A549 (cell line): ENCODE measurements at regions not wholly inside any gene's neighbourhood (a gene's known extent, or its start where the extent isn't known, plus 50 kb on each side); places are given as distances from the start of the nearest gene placed in this dataset.

Experiments
- ATAC-seq, 2 experiments: fragments of 200-7000 bp in 1 of 2; fragments of >200 bp in 1 of 2; cut with Nextera tagmentation in 1 of 2; cut with Tn5 transposase in 1 of 2; 3 replicates each; pipeline versions ENCODE4 v1.8.0 to v1.9.1; 2018 to 2020; ENCODE audit warnings: mild to moderate bottlenecking in 1 of 2, moderate library complexity in 1 of 2
- CTCF ChIA-PET: fragments of 300-600 bp; sonication (Branson Sonifier 250); formaldehyde crosslinking; extraction: SDS; loops from one replicate; lab custom pipeline; 2021; ENCODE audit warnings: antibody characterized with exemption, inconsistent platforms; lab: Yijun Ruan, JAX
- POLR2A ChIA-PET: fragments of 350-600 bp; formaldehyde crosslinking; extraction: SDS; loops from one replicate; lab custom pipeline; 2021; ENCODE audit warnings: antibody characterized with exemption, inconsistent platforms; lab: Yijun Ruan, JAX
- DNase-seq, 2 experiments: peaks; one replicate each; pipeline versions ENCODE4 v3.0.0 to v3.0.0-alpha.2; 2011 to 2016; ENCODE audit warnings: low read depth in 1 of 2, low spot score in 1 of 2
- FAIRE-seq: peaks from 2 replicates; lab custom pipeline; 2011; peaks lifted over from hg19 to GRCh38; lab: Jason Lieb, UNC
- H3K27ac ChIP-seq, 2 experiments: fragments of >200 bp; sonication (Bioruptor Twin); formaldehyde crosslinking; 3 replicates each; pipeline ENCODE4 v1.5.1; 2016 to 2017
- H3K4me1 ChIP-seq: fragments of >200 bp; sonication (Bioruptor Twin); formaldehyde crosslinking; 3 replicates; pipeline ENCODE4 v1.6.1; 2016
- H3K4me2 ChIP-seq: fragments of >200 bp; sonication (Bioruptor Twin); formaldehyde crosslinking; 3 replicates; pipeline ENCODE4 v1.6.1; 2016
- H3K4me3 ChIP-seq: fragments of >200 bp; sonication (Bioruptor Twin); formaldehyde crosslinking; 3 replicates; pipeline ENCODE4 v1.5.1; 2016
- H3K9me3 ChIP-seq: fragments of >200 bp; sonication (Bioruptor Twin); formaldehyde crosslinking; 3 replicates; pipeline ENCODE4 v1.6.1; 2016
- ATOH8 ChIP-seq: fragments of 250-450 bp; sonication (Bioruptor Pico); IDR thresholded peaks from 2 replicates; pipeline ENCODE4 v1.5.0; 2020; ENCODE audit warnings: low read depth, mild to moderate bottlenecking, moderate library complexity
- CTCF ChIP-seq: fragments of >200 bp; sonication (Bioruptor Twin); formaldehyde crosslinking; IDR thresholded peaks from 3 replicates; pipeline ENCODE4 v1.5.1; 2016
- E2F6 ChIP-seq: IDR thresholded peaks from 2 replicates; pipeline ENCODE4 v1.6.1; 2012; ENCODE audit warnings: low read depth, borderline replicate concordance
- EHMT2 ChIP-seq: fragments of 200-600 bp; sonication (generic); IDR thresholded peaks from 2 replicates; pipeline ENCODE4 v1.6.1; 2016; ENCODE audit warnings: antibody characterized with exemption, low read depth, mild to moderate bottlenecking, moderate library complexity
- FOSL2 ChIP-seq, 2 experiments: fragments of 450-650 bp in 1 of 2; fragments of >200 bp in 1 of 2; sonication (Bioruptor Twin) in 1 of 2; formaldehyde crosslinking; IDR thresholded peaks; 2 replicates each; pipeline versions ENCODE4 v1.5.0 to v1.6.1; 2016 to 2020; ENCODE audit warnings: mild to moderate bottlenecking in 1 of 2, moderate library complexity in 1 of 2
- HDAC2 ChIP-seq: fragments of 200-600 bp; sonication (generic); IDR thresholded peaks from 2 replicates; pipeline ENCODE4 v1.6.1; 2016
- HOXB13 ChIP-seq: fragments of 250-450 bp; sonication (Bioruptor Pico); IDR thresholded peaks from 2 replicates; pipeline ENCODE4 v1.5.0; 2020; ENCODE audit warnings: low read depth, mild to moderate bottlenecking, moderate library complexity
- JUNB ChIP-seq: fragments of >200 bp; sonication (Bioruptor Twin); formaldehyde crosslinking; IDR thresholded peaks from 2 replicates; pipeline ENCODE4 v1.6.1; 2016
- KDM1A ChIP-seq: fragments of 200-600 bp; sonication (generic); IDR thresholded peaks from 2 replicates; pipeline ENCODE4 v1.6.1; 2016; ENCODE audit warnings: low read depth, mild to moderate bottlenecking
- MAZ ChIP-seq: fragments of 150-350 bp; IDR thresholded peaks from 2 replicates; pipeline ENCODE4 v1.6.1; 2014; ENCODE audit warnings: antibody characterized with exemption, low read depth, low read length, borderline replicate concordance
- NFE2L2 ChIP-seq: fragments of 150-350 bp; conservative IDR thresholded peaks from 2 replicates; pipeline ENCODE4 v1.6.1; 2014; ENCODE audit warnings: low read length
- NPAS2 ChIP-seq: fragments of 250-450 bp; sonication (Bioruptor Pico); IDR thresholded peaks from 2 replicates; pipeline ENCODE4 v1.8.0; 2022; ENCODE audit warnings: mild to moderate bottlenecking, moderate library complexity, borderline replicate concordance
- PHF8 ChIP-seq: fragments of 200-600 bp; sonication (generic); IDR thresholded peaks from 2 replicates; pipeline ENCODE4 v1.6.1; 2016; ENCODE audit warnings: low read depth, mild to moderate bottlenecking, antibody characterized with exemption, moderate library complexity, borderline replicate concordance
- RCOR1 ChIP-seq: fragments of 150-350 bp; IDR thresholded peaks from 2 replicates; pipeline ENCODE4 v1.6.1; 2014; ENCODE audit warnings: antibody characterized with exemption, low read length, low read depth
- REST ChIP-seq: fragments of 200-600 bp; sonication (generic); IDR thresholded peaks from 2 replicates; pipeline ENCODE4 v1.6.1; 2016; ENCODE audit warnings: antibody characterized with exemption, mild to moderate bottlenecking, moderate library complexity
- SREBF2 ChIP-seq: fragments of 450-650 bp; IDR thresholded peaks from 2 replicates; pipeline ENCODE4 v1.6.1; 2014; ENCODE audit warnings: mild to moderate bottlenecking, moderate library complexity
- ZC3H11A ChIP-seq: fragments of 450-650 bp; IDR thresholded peaks from 2 replicates; pipeline ENCODE4 v1.6.1; 2014; ENCODE audit warnings: antibody characterized with exemption, mild to moderate bottlenecking
- ZSCAN20 ChIP-seq: fragments of 250-450 bp; sonication (Bioruptor Pico); IDR thresholded peaks from 2 replicates; pipeline ENCODE4 v1.8.0; 2022; ENCODE audit warnings: mild to moderate bottlenecking, moderate library complexity
- WGBS: methylation state at CpG from one replicate; pipeline ENCODE4 v1.1.6; 2017; ENCODE audit errors: missing lambda C conversion rate; 5-methylcytosine and 5-hydroxymethylcytosine counted together

- POLR2A ChIA-PET, result no interaction called here
Observed at GRCh38 chr5:57817924-57818323, 335.3 kb upstream of the ACTBL2 start.

GRCh38 chr5:57817001-57817453 is 334.4 kb upstream of the ACTBL2 start:
- no peak for TF ChIP-seq ZSCAN20
- TF ChIP-seq FOSL2 (IDR thresholded peaks at IDR 0.05), result no peak
- TF ChIP-seq FOSL2 (CRISPR knock-in tag; IDR thresholded peaks at IDR 0.05), result no peak
- no peak for TF ChIP-seq NPAS2 (CRISPR knock-in tag)
- TF ChIP-seq ATOH8 (CRISPR knock-in tag), result no peak
- no peak for TF ChIP-seq JUNB
- no peak for TF ChIP-seq PHF8
- TF ChIP-seq ZC3H11A, result no peak
- TF ChIP-seq HOXB13 (CRISPR knock-in tag), result no peak
- no peak for TF ChIP-seq EHMT2
- TF ChIP-seq CTCF, result no peak
- FAIRE-seq, result peak; percentile 36
- WGBS, result 59% methylated on average over 2 of the region's 2 CpGs
- no peak for ATAC-seq
- H3K9me3 ChIP-seq, result peaks cover 17% of the 10 kb centered on the region
- H3K4me2 ChIP-seq, result no peak overlapping the region
- ChIA-PET POLR2A (no interaction called here), CTCF (interaction anchor here (1.4 to 3.4 kb wide), 5 partner anchors 18 to 644 kb away, joined by 4 to 11 read pairs (median 6); no protein-coding TSS in a partner anchor)
- no peak for DNase-seq
- peak overlapping the region; percentile 3 to 69; a peak in 5 of 6 replicates for H3K27ac ChIP-seq
- H3K4me3 ChIP-seq, result no peak overlapping the region
- peaks cover 20% of the 10 kb centered on the region for H3K4me1 ChIP-seq

More at GRCh38 chr5:57817924-57818323, 335.3 kb upstream of the ACTBL2 start:
- H3K4me1 ChIP-seq, result peaks cover 20% of the 10 kb centered on the region
- no peak overlapping the region for H3K4me3 ChIP-seq
- FAIRE-seq, result no peak
- TF ChIP-seq MAZ (no peak), NPAS2 (CRISPR knock-in tag) (no peak), KDM1A (no peak), SREBF2 (no peak), CTCF (no peak), HDAC2 (no peak), RCOR1 (no peak), NFE2L2 (no peak), REST (no peak), E2F6 (no peak)
- peak overlapping the region in 1 of 2 experiments; percentile 69; a peak in 1 of 6 replicates for H3K27ac ChIP-seq
- no peak overlapping the region for H3K4me2 ChIP-seq
- no peak for DNase-seq
- ATAC-seq, result no peak
- 84% methylated on average over 3 of the region's 3 CpGs for WGBS
- CTCF ChIA-PET, result interaction anchor here (1.4 to 3.4 kb wide), 3 partner anchors 17 to 643 kb away, joined by 6 to 11 read pairs (median 7); no protein-coding TSS in a partner anchor
- peaks cover 19% of the 10 kb centered on the region for H3K9me3 ChIP-seq
